Prostate gland (tissue), 2 donors: ENCODE measurements at regions not wholly inside any gene's neighbourhood (a gene's known extent, or its start where the extent isn't known, plus 50 kb on each side); places are given as distances from the start of the nearest gene placed in this dataset.
"Not testable (repeated sequence)": the region's sequence is repeated elsewhere in the genome, so short reads cannot be mapped to it uniquely, and the experiment has no call there.

ENCODE experiments used
- DNase-seq: peaks from one replicate; pipeline ENCODE4 v3.0.0-alpha.2; 2019; ENCODE audit warnings: low spot score
- H3K27ac ChIP-seq, 2 donors: fragments of 200-600 bp; sonication (generic); 2 replicates each; pipeline ENCODE4 v1.5.1; 2017 to 2019
- H3K27me3 ChIP-seq: fragments of 200-600 bp; sonication (generic); replicated peaks from 2 replicates; pipeline ENCODE4 v1.5.1; 2019; ENCODE audit not compliant: insufficient read depth
- H3K36me3 ChIP-seq, 2 donors: fragments of 200-600 bp; sonication (generic); 1 replicate in 1 of 2; 2 replicates in 1 of 2; pipeline versions ENCODE4 v1.5.1 to v1.8.1; 2017 to 2019
- H3K4me1 ChIP-seq: fragments of 200-600 bp; sonication (generic); replicated peaks from 2 replicates; pipeline ENCODE4 v1.5.1; 2019
- H3K4me3 ChIP-seq, 2 donors: fragments of 200-600 bp; sonication (generic); 2 replicates each; pipeline ENCODE4 v1.5.1; 2017 to 2019
- H3K9me3 ChIP-seq: fragments of 200-600 bp; sonication (generic); 2 replicates; pipeline ENCODE4 v1.5.1; 2017
- POLR2A ChIP-seq: fragments of 450-650 bp; IDR thresholded peaks from one replicate; pipeline ENCODE4 v1.6.1; 2016; ENCODE audit warnings: antibody characterized with exemption, mild to moderate bottlenecking
- POLR2AphosphoS5 ChIP-seq: sonication (generic); formaldehyde crosslinking; IDR thresholded peaks from one replicate; pipeline ENCODE4 v1.6.1; 2017; ENCODE audit warnings: antibody characterized with exemption
- WGBS: methylation state at CpG from one replicate; pipeline ENCODE4 v1.1.5; 2018; 5-methylcytosine and 5-hydroxymethylcytosine counted together
- intact Hi-C: fragments of 100-400 bp; cut with DNase I; formaldehyde crosslinking; loops from one replicate; pipeline ENCODE4 v1.14.2; 2022
- TF ChIP-seq, protein P1 (sequence below), 4 experiments: fragments of 200-600 bp in 2 of 4; fragments of 450-650 bp in 2 of 4; sonication (generic) in 2 of 4; IDR thresholded peaks; 1 replicate in 3 of 4; 2 replicates in 1 of 4; pipeline ENCODE4 v1.5.1; 2016 to 2019; ENCODE audit warnings: antibody characterized with exemption in 4 of 4, mild to moderate bottlenecking in 2 of 4, moderate library complexity in 2 of 4

DNA sequence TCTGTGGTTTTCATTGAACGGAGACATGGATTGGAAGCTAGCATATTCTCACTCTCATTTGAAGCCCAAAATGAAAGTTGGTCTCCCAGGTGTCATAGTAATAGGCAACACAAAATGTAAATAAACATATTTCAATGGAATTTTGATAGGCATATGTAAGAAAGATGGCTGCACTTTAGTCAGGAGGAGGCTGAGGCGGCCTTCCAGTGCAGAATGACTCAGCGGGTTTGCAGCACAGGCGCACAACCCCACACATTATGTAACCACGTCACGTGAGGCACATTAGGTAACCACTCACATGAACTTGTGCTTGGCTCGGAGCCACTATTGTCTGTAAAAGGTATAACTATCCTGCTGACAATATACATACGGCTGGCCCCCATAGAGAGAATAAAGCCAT lies 381.7 kb downstream of the GPAT3 start:
- intact Hi-C loops = no loop called here
- H3K4me3 ChIP-seq = no peak overlapping the region
- 75% methylated on average over 8 of the region's 8 CpGs for WGBS
- no peaks in the 10 kb centered on the region for H3K27me3 ChIP-seq
- no peaks in the 10 kb centered on the region for H3K9me3 ChIP-seq
- H3K36me3 ChIP-seq = no peaks in the 10 kb centered on the region
- H3K4me1 ChIP-seq = no peaks in the 10 kb centered on the region
- TF ChIP-seq, protein P1, sequence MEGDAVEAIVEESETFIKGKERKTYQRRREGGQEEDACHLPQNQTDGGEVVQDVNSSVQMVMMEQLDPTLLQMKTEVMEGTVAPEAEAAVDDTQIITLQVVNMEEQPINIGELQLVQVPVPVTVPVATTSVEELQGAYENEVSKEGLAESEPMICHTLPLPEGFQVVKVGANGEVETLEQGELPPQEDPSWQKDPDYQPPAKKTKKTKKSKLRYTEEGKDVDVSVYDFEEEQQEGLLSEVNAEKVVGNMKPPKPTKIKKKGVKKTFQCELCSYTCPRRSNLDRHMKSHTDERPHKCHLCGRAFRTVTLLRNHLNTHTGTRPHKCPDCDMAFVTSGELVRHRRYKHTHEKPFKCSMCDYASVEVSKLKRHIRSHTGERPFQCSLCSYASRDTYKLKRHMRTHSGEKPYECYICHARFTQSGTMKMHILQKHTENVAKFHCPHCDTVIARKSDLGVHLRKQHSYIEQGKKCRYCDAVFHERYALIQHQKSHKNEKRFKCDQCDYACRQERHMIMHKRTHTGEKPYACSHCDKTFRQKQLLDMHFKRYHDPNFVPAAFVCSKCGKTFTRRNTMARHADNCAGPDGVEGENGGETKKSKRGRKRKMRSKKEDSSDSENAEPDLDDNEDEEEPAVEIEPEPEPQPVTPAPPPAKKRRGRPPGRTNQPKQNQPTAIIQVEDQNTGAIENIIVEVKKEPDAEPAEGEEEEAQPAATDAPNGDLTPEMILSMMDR (IDR thresholded peaks at IDR 0.05) = no peak
- TF ChIP-seq POLR2AphosphoS5 (no peak), POLR2A (no peak)
- DNase-seq = no peak
- H3K27ac ChIP-seq = no peak overlapping the region

DNA sequence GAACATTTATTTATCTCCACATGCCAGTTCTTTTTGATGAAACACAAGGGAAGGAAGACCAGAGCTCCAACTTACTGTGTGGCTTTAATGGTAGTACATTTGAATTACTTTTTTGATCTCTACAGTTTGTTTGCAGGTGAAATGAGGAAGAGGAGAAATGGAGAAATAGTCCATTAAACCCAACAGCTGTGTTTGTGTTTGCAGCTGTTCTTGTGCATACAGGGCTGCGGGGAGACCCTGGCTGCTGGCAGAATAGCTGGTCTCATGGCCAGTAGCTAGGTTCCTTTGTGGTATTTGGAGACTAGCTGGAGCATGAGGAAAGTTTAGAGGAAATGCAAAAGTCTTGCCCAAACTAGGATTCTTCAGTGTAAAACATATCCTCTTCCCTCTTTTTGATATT lies 374.8 kb downstream of the GPAT3 start:
- Histone ChIP-seq H3K9me3 (no peaks in the 10 kb centered on the region), H3K27me3 (peaks cover 1% of the 10 kb centered on the region), H3K4me1 (no peaks in the 10 kb centered on the region), H3K36me3 (no peaks in the 10 kb centered on the region), H3K27ac (no peak overlapping the region), H3K4me3 (no peak overlapping the region)
- 33% methylated on average over 1 of the region's 1 CpG for WGBS
- no peak for DNase-seq
- TF ChIP-seq POLR2A (no peak), POLR2AphosphoS5 (no peak)
- TF ChIP-seq, protein P1 (IDR thresholded peaks at IDR 0.05) = no peak
- intact Hi-C loops = no loop called here

DNA sequence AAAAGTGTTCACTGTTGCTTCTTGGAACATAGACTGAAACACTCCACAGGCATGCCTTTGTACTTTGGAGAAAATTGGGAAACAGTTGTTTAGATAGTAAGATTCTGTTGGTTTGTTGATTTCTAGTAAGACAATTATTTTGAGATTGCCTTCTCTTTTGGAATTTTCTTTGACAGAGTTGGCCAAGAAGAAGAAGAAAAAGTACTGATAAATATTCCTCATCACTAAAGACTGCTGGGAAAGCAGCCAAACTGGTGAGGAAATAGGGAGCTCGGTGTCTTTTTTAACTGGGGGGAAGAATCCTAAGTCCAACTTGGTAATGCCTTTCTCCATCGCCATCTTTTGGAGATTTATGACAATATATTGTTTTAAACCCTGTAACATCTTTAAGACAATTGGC lies 370.7 kb downstream of the GPAT3 start:
- WGBS = 61% methylated on average over 2 of the region's 2 CpGs
- H3K4me3 ChIP-seq = no peak overlapping the region
- intact Hi-C loops = no loop called here
- H3K9me3 ChIP-seq = no peaks in the 10 kb centered on the region
- TF ChIP-seq, protein P1 (IDR thresholded peaks at IDR 0.05) = no peak
- TF ChIP-seq POLR2A = no peak
- no peak for TF ChIP-seq POLR2AphosphoS5
- no peaks in the 10 kb centered on the region for H3K36me3 ChIP-seq
- no peaks in the 10 kb centered on the region for H3K4me1 ChIP-seq
- H3K27ac ChIP-seq = no peak overlapping the region
- H3K27me3 ChIP-seq = no peaks in the 10 kb centered on the region
- no peak for DNase-seq

DNA sequence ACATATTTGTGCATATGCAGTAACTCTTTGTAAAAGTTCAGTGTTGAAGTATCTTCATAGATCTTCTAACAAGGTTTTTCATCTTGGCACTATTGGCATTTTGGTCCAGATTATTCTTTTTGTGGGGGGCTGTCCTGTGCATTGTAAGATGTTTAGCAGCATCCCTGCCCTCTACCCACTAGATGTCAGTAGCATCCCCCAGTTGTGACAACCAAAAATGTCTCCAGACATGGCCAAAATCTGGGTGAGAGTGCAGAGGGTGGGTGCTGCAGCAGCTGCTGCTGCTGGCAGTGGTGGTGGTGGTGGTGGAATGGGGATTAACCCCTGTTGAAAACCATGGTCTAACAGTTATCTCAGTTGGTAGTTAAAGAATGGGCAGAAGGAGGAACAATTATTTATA lies 370.0 kb downstream of the GPAT3 start:
- H3K9me3 ChIP-seq = no peaks in the 10 kb centered on the region
- H3K27me3 ChIP-seq = no peaks in the 10 kb centered on the region
- no peak overlapping the region for H3K27ac ChIP-seq
- no peak for DNase-seq
- no peak overlapping the region for H3K4me3 ChIP-seq
- no peak for TF ChIP-seq POLR2AphosphoS5
- TF ChIP-seq, protein P1 (IDR thresholded peaks at IDR 0.05) = no peak
- TF ChIP-seq POLR2A = no peak
- no peaks in the 10 kb centered on the region for H3K36me3 ChIP-seq
- intact Hi-C loops = no loop called here
- no peaks in the 10 kb centered on the region for H3K4me1 ChIP-seq

DNA sequence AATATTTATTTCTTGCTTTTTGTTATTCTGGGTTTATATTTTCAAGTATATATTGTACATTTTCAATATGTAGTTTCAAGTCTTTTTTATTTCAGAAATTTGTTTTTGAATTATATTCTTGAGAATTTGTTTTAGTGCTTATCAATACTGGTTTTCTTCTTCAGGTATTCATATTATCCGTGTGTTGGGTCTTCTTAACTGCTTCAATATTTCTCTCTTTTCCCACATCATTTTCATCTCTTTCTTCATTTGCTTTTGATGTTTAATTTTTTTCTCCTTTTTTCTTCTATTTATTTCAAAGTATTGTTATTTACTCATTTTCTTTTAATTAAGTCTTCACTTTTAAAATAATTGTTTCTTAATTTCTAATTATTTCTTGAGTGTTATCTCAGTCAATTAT lies 367.8 kb downstream of the GPAT3 start:
- intact Hi-C loops, H3K36me3 ChIP-seq, H3K27ac ChIP-seq, H3K27me3 ChIP-seq, H3K4me3 ChIP-seq, DNase-seq, H3K9me3 ChIP-seq, H3K4me1 ChIP-seq: not testable (repeated sequence)
- WGBS = 0% methylated on average over 1 of the region's 1 CpG
